AML-193 (cell line): ENCODE measurements at regions not wholly inside any gene's neighbourhood (a gene's known extent, or its start where the extent isn't known, plus 50 kb on each side); places are given as distances from the start of the nearest gene placed in this dataset.
"Not testable (repeated sequence)": the region's sequence is repeated elsewhere in the genome, so short reads cannot be mapped to it uniquely, and the experiment has no call there.

Experiments used
- DNase-seq, 2 experiments: peaks; one replicate each; lab custom pipeline; 2025; lab: John Stamatoyannopoulos, UW

DNA sequence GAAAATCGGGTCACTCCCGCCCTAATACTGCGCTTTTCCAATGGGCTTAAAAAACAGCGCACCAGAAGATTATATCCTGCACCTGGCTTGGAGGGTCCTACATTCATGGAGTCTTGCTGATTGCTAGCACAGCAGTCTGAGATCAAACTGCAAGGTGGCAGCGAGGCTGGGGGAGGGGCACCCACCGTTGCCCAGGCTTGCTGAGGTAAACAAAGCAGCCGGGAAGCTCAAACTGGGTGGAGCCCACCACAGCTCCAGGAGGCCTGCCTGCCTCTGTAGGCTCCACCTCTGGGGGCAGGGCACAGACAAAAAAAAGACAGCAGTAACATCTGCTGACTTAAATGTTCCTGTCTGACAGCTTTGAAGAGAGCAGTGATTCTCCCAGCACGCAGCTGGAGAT lies 150.6 kb upstream of the ANKFN1 start:
- DNase-seq = not testable (repeated sequence)

DNA sequence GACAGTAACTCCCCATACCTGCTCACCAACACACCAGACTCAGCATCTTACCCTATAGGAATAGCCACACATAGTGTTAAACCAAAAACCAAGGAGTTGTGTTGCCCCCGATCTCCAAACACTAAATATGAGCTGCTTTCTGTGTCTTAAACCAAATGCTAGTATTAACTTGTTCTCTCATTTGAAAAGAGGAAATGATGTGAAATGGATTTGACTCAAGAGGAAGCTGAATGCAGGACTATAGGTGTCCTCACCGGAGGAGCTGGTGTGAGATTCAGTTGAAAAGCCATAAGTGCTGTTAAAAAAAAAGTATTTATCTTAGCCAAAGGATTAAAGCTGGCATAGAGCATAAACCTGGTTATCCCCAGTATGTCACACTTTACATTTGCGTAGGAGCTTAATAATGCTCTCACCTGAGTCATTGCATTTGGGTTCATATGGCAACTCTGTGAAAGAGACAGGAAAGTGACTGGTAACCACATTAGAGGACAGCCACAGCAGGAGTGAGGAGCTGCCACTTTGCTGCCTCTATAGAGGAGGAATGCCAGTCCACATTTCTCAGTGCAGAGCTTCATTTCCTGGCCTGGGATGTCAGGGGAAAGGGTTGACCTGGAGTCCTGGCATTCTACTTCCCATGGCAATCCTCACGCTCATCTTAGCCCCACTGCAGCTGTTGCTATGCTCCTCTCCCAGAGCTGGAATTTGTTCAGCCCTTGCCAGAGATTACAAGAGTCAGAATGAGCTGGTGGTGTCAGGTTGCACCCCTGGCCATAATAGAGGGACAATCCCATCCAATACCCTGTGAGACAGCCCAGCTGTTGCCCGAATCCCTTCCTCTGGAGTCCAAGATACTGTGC lies 143.3 kb upstream of the ANKFN1 start:
- no peak for DNase-seq

DNA sequence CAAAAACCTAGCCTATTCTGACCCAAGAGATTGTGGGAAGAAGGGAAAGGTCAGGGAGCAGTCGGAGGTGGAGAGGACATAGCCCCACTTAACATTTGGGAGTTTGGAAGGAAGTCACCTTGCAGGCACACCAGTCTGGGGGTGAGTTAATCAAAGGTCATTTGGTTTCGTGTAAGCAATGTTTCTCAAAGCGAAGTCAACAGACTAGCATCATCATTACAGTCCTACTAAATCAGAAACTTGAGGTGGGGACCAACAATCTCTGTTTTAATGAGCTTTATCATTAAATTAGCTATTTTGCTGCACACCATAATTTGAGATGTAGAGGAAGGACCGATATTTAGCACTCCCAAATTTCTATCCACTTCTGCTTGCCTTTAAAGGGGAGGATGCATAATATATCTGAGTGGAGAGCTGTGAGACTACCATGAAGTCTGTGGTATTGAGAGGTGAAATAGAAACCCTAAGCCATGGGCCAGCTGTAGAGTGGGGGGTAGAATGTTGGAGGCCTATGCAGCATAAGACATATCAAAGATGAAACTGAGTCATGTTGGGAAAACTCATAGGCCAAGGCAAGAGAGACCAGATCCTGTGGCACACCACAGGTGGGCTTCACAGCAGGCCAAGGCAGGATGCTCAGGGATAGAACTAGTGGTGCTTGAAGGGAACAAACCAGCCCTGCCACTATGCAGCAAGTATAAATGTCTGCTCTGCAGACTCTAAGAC lies 141.7 kb upstream of the ANKFN1 start:
- DNase-seq = no peak

DNA sequence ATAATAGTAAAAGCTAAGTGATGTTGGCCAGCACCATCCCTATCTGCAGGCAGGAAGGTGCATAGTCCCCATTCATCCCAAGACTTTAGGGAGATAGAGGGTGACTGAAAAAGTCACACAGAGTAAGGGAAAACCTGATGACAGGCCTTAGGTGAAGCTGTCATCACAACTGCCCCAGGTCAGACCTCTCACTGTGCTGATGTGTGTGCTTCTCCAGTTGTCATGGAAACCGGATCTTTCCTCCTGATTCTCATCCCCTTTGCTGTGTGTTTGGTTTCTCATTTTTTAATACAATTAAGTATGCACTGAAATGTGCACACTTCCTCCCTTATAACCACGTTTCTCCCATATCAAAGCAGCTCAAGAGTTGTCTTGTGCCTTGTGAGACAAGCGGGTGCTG lies 135.1 kb upstream of the ANKFN1 start:
- DNase-seq = no peak

DNA sequence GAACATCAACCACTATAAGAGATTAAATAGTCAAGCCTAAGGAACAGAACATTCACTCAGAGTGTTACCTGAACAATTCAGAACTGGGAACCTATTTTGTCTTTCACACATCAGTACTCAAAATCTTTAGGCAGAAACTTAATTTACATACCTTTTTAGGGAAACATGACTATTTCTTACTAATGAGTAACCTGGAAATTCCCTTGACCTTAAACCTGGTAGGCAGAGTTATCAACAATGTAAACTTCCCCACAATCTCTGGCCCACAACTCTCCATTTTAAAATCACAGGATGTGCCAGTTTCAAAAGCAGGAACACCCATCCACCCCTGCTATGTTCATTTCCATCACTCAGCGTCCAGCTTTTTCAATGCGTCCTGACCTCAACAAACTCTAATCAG lies 132.9 kb upstream of the ANKFN1 start:
- no peak for DNase-seq

DNA sequence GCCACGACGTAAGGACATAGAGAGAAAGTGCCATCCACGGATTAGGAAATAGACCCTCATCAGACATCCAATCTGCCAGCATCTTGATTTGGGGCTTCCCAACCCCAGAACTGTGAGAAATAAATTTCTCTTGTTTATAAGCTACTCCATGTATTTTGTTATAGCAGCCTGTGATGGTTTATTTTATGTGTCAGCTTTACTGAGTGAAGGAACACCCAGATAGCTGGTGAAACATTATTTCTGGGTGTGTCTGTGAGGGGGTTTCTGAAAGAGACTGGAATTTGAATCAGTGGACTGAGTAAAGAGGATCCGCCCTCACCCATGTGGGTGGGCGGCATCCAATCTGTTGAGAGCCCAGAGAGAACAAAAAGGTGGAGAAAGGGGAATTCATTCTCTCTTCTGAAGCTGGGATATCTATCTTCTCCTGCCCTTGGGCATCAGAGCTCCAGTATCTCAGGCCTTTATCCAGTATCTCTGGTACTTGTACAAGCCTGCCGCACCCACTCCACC lies 131.5 kb upstream of the ANKFN1 start:
- no peak for DNase-seq

DNA sequence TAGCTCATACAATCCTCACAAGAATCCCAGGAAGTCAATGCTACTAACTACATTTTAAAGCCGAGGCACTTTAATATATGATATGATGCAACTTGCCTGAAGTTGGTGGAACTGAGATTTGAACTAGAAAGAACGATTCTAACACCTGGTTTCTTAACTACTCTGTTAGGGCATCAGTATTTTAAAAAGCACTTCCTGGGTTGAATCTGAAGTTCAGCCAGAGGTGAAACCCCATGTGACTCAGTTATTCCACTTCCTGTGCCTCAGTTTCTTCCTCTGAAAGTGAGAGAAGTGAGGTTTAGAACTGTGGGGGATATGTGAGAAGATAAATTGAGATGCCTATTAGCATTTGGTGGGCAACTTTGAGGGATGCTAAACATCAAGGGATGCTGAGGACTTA lies 129.4 kb upstream of the ANKFN1 start:
- no peak for DNase-seq

DNA sequence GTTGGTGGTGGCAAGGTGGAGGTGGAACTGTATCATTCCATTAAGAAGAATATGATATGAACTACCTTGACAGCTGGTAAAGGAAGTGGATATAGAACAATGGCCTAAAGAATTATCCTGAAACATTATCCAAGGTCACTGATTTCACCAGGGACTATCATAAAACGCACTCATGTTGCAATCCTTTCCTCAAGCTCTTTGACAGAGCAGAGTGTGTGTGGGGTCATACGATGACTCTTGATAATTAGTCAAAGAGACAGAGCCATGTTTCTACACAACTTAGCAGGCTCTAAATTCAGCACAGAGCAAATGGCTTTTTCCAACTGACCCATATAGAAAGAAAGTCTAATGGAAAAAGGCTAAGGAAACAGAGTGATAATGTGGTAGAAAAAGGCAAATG lies 126.4 kb upstream of the ANKFN1 start:
- no peak for DNase-seq

DNA sequence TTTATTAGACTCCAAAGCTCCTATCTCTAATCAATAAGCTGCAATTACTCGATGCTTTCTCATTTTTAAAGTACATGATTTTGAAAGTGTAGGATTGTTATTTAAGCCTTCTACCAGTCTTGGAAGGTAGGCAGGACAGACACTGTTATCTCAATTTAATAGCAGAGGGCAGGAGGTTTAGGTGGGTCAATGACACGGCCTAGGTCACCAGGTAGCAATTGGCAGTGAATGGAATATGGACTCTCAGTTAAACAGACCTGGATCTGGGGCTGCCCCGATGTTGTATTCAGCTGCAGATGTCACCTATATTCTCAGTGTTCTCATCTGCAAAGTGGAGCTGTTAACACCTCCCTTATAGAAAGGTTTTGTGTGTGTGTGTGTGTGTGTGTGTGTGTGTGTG lies 124.4 kb upstream of the ANKFN1 start:
- DNase-seq = no peak

DNA sequence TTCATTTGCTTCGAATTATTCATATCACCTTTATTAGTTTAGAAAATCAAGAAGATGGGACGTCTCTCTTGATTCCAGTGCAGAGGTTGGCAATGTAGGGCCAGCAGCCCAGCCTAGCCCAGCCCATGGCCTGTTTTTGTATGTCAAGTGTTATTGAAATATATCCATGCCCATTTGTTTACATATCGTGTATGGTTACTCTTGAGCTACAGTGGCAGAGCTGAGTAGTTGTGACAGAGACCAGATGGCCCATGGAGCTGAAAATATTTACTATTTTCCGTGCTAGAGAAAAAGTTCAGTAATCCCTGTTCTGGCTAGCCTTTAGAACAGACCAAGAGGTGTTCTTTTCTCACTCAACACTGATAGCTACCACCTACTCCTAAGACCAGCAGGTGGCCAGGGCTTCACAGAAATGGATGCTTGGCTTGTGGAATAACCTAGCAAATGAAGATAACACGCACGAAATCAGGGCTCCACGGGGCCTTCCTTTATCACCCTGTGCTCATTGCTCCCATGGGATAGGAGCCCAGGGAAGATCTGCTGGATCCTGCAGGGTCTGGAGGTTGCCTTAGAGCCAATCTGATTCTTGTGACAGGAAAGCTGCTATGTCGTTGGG lies 123.2 kb upstream of the ANKFN1 start:
- DNase-seq = no peak

DNA sequence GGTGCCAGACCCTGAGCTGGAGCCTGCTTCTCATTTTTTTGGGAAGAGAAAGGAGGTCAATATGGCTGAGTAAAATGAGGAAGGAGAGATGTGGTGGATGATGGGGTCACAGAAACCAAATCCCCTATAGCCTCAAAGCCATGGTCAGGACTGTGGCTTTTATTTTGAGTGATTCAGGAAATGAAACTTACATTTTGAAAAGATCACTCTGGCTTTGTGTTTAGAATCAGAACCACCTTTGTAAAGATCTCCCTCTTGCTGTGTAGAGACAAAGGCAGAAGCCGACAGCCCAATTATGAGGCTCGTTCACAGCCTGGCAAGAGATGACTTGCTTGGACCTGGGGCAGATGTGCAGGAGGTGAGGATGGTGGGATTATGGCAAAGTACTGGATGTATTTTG lies 121.6 kb upstream of the ANKFN1 start:
- no peak for DNase-seq

DNA sequence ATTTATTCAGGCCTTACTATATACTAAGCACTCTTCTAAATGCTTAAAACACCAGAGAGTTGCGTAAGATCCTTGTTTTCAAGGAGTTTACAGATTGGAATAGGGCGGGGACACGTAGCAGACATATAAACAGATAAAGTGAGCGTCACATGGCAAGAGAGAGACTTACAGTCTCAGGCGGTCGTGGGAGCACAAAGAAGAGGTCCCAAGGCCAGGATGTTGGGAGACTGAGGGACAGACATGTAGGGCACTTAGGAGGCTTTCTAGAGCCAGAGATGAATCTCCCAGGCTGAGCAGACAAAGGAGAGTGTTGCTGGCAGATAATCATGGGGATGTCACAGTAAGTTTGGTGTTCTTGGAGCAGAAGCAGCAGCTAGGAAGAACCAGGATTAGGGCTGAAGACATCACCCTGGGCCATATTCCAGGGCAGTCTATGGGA lies 119.1 kb upstream of the ANKFN1 start:
- DNase-seq = no peak

DNA sequence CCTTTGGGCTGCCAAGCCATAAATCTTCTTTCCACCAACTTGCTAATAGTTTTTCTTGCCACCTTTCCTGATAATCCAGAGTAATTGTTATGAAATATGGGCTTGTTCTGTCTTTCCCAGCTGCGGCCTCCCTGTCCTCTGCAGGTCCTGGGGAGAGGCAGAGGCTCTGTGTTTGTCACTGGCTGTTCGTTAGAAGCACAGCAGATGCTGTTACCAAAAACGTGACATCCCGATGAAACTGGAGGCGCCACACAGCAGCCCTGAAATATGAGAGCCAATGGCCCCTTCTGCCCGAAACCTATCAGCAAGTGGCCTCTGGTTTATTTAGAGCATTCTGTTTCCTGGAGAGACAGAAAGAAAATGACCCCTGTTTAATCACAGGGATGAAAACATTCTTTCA lies 115.1 kb upstream of the ANKFN1 start:
- no peak for DNase-seq

DNA sequence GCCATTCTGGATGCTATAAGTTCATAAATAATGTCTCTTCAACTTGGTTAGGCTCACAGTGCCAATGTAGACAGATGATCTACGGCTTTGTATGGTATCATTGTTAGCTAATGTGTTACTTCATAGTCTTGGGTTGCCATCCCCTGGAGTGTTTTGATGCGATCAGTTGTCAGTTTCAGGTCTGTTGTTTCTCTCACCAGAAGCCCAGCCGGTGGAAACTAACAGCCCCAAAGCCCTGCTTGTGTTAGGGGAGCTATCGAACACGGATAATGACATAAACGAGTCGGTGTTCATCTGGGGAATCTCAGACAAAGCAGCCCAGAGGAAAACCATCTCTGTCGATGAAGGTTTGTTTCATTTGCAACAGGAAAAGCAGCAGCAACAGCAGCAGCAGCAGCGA lies 107.4 kb upstream of the ANKFN1 start:
- no peak for DNase-seq

DNA sequence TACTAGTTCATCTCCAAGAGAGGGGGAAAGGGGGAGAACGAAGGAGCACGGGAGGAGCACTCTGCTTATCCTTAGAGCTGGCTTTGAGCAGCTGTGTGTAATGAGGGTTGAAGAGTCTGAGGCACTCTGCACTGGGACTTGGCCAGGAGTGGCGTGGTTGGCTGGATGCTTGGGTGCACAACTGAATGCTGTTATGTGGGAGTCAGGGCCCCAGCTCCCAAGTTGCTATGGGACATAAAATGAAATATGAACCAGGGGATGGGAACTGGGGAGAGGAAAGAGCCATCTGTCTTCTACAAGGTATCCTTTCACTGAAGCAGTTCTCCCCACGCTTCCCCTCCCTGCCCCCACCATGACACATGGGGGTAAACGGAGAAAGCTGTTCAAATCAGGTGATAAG lies 105.9 kb upstream of the ANKFN1 start:
- no peak for DNase-seq

DNA sequence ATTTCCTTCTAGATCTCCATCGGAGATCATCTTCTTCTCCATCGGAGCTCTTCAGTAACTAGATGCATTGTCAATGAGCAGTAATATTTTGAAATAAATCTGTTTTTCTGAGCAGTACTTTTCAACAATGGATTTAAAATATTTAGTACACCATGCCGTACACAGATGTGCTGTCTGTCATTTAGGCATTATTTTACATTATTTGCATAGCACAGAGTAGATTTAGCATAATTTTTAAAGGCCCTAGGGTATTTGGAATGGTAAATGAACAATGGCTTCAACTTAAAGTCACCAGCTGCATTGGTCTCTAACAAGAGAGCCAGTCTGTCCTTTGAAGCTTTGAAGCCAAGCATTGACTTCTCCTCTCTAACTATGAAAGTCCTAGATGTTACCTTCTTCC lies 95.4 kb upstream of the ANKFN1 start:
- DNase-seq = no peak

DNA sequence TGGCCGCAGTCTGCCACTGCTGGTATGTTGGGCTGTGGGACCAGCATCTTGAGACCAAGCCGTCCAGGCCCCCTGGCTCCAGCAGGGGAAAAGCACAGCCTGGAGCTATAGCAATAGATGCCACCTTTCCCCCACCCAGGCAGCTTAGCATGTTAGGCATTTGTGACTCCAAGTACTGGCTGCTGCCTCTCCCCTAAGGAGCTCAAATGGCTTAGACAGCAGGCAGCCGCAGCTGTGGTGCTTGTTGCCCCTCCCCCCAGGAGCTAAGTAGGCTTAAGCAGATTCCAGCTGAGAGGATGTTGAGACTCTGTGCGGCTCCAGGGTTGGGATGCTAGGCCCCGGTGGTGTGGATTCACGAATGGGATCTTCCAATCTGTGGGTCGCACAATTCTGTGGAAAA lies 88.8 kb upstream of the ANKFN1 start:
- DNase-seq = no peak

DNA sequence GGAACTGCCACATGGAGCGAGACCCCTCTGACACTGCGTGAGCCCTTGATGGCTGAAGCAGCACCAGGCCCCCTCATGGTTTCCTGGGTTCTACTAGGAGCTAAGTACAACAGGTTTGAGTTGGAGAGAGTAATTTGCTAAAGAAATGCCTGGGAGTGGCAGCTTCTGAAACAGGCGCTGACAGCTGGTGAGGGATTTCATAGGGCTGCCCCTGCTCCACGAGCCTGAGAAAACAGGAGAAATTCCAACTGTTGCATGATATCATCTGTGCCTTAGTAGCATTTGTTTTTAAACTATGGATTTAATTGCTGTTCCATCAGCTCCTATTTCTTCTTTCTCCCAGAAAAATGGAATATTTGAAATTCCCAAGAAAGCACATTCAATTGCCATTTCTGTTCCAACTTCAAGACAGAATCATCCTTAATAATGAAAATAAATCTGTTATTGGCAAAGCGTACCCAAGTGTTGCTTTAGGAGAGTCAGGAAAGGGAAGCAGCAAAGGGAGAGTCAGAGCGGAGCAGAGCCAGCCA lies 78.8 kb upstream of the ANKFN1 start:
- DNase-seq = no peak

DNA sequence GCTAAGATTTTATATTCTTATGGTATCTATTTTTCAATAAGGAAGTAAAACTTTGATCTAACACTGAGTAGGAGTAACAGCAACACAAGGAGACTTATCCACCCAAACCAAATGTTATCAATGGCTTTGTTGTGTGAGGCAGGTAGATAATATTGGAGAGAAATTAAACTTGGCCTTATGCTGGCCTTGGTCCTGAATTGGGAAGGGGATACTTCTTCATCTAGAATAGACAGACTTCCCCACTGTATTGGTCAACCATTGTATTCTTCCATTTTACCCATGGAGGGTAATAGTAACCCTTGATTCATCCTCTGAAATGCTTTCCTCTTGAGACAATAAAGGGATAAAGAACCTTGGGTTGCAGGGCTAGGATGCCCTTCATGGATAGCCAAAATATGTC lies 76.3 kb upstream of the ANKFN1 start:
- DNase-seq = no peak

DNA sequence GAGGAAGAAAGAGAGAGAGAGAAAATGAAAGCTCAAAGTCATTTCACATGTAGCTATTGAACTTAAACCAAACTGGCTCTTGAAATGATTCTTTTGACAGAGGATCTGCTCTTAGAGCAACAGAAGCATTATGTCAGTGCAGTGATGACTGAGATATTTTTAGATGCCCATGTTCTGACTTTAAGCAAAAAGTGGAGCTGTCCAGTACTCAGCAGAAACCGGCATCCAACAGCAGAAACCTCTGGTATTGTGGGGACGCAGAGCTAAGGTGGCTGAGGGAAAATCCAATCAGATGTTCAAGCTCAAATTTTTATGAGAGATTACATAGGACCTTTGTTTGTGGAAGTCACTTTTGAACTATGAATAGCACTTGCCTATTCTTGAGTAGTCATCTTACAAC lies 69.8 kb upstream of the ANKFN1 start:
- DNase-seq = no peak

DNA sequence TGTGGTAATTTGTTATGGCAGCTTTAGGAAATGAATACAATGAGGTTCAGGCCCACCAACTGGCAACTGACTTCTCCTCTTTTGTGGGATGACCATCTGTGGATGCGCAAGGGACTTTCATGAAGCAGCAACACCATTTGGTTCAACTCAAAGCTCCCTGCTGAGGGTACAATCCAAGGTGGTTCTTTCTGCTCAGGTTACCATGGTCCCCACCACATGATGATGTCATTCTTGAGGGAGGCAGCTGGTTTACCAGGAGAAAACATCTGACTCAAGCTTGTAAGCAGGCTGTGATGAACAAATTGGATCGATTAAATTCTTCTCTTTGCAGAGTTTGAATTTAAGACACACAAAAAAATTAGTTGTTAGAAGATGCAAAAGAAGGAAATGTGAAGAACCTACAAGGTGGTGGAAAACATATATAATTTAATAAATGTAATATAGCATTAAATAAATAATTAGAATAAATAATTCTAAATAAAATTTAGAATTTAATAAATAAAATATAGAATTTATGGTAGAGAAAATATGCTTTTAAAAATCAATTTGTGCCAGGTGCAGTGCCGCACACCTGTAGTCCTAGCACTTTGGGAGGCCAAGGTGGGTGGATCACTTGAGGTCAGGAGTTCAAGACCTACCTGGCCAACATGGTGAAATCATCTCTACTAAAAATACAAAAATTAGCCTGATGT lies 67.6 kb upstream of the ANKFN1 start:
- no peak for DNase-seq

DNA sequence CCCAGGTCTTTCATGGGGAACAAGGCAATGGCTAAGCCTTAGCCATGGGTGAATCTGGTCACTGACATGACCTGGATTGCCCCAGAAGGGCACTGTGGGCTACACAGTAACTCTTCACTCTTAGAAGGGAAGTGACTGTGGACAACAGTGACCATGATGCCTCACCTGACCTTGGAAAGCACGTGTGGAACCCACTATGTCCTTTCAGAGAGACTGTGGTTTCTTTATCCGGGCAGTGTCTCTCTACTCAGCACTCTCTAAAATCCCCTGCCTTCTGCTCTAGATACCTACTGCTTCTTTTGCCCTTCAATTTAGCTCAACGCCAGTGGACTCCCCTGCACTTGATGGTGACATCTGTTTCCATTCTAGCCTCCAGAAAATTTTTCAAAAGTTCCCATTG lies 66.1 kb upstream of the ANKFN1 start:
- DNase-seq = no peak
